Caki2 (cell line): ENCODE measurements at regions not wholly inside any gene's neighbourhood (a gene's known extent, or its start where the extent isn't known, plus 50 kb on each side); places are given as distances from the start of the nearest gene placed in this dataset.
"Not testable (repeated sequence)": the region's sequence is repeated elsewhere in the genome, so short reads cannot be mapped to it uniquely, and the experiment has no call there.

ENCODE experiments used
- DNase-seq: peaks from one replicate; pipeline ENCODE4 v3.0.0-alpha.2; 2015; ENCODE audit warnings: low read depth
- in situ Hi-C: cut with HindIII; loops from 2 replicates; pipeline ENCODE4 v1.10.0; 2016; ENCODE audit warnings: low sequenced_read_pairs, low pct_unique_long_range_greater_than_20kb, mixed read lengths

- DNase-seq: no peak
- in situ Hi-C loops: no loop called here
These were observed 231.6 kb upstream of the MYLIP start for GRCh38 chr6:15897063-15897876.

- in situ Hi-C loops: no loop called here
These were observed 232.3 kb upstream of the DTNBP1 start for GRCh38 chr6:15894973-15895725.

GRCh38 chr6:15893556-15894253, 230.9 kb upstream of the DTNBP1 start:
- DNase-seq: no peak
- in situ Hi-C loops: no loop called here

More at GRCh38 chr6:15894973-15895725, 232.3 kb upstream of the DTNBP1 start:
- DNase-seq: no peak

GRCh38 chr6:15892369-15892768, 229.5 kb upstream of the DTNBP1 start:
- no peak for DNase-seq
- in situ Hi-C loops: no loop called here

- in situ Hi-C loops: no loop called here
- no peak for DNase-seq
These were observed 226.3 kb upstream of the DTNBP1 start for GRCh38 chr6:15888798-15889772.

- no peak for DNase-seq
- in situ Hi-C loops: no loop called here
These were observed 224.9 kb upstream of the DTNBP1 start for GRCh38 chr6:15887491-15888461.

- no peak for DNase-seq
- in situ Hi-C loops: no loop called here
These were observed 222.8 kb upstream of the DTNBP1 start for GRCh38 chr6:15885624-15886023.

- DNase-seq, in situ Hi-C loops: not testable (repeated sequence)
These were observed 220.8 kb upstream of the DTNBP1 start for GRCh38 chr6:15883593-15883992.

GRCh38 chr6:15882915-15883314, 220.1 kb upstream of the DTNBP1 start:
- in situ Hi-C loops: no loop called here
- no peak for DNase-seq

- in situ Hi-C loops: no loop called here
- no peak for DNase-seq
These were observed 219.5 kb upstream of the DTNBP1 start for GRCh38 chr6:15882345-15882744.

- no peak for DNase-seq
- in situ Hi-C loops: no loop called here
These were observed 218.3 kb upstream of the DTNBP1 start for GRCh38 chr6:15881150-15881549.

GRCh38 chr6:15880262-15880973, 217.6 kb upstream of the DTNBP1 start:
- DNase-seq: no peak
- in situ Hi-C loops: no loop called here

GRCh38 chr6:15879371-15880261, 216.8 kb upstream of the DTNBP1 start:
- in situ Hi-C loops: no loop called here
- no peak for DNase-seq

GRCh38 chr6:15877231-15877630, 214.4 kb upstream of the DTNBP1 start:
- in situ Hi-C loops: no loop called here

GRCh38 chr6:15876406-15876805, 213.6 kb upstream of the DTNBP1 start:
- DNase-seq: no peak
- in situ Hi-C loops: no loop called here

More at GRCh38 chr6:15877231-15877630, 214.4 kb upstream of the DTNBP1 start:
- no peak for DNase-seq
